GM21576 (cell line): ENCODE measurements at regions not wholly inside any gene's neighbourhood (a gene's known extent, or its start where the extent isn't known, plus 50 kb on each side); places are given as distances from the start of the nearest gene placed in this dataset.
"Not testable (repeated sequence)": the region's sequence is repeated elsewhere in the genome, so short reads cannot be mapped to it uniquely, and the experiment has no call there.

Experiments used
- ATAC-seq: cut with Tn5 transposase; IDR thresholded peaks from one replicate; pipeline ENCODE4 v1.9.1; 2021; ENCODE audit warnings: mild to moderate bottlenecking, moderate library complexity; ENCODE audit not compliant: unreplicated experiment

GRCh38 chr12:89845767-89846166 lies 137.1 kb upstream of the ATP2B1 start:
- ATAC-seq = no peak

DNA sequence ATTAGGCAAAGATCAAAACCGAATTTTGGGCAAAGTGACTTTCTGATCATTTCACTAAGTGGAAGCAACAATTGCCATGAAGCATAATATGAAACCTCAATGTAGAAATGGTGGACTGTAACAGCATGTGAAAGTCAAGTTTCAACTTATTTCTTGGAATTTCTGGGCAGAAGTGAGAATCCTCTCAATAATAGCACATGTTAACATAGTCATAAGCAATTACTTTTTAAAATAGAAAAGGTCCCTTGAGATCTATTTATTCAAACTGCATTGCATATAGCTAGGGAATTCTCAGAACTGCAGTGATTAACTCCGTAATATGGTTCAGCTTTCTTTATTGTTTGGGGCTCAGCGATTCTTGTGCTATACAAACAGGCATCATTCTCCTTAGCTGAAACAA lies 136.7 kb upstream of the ATP2B1 start:
- no peak for ATAC-seq

DNA sequence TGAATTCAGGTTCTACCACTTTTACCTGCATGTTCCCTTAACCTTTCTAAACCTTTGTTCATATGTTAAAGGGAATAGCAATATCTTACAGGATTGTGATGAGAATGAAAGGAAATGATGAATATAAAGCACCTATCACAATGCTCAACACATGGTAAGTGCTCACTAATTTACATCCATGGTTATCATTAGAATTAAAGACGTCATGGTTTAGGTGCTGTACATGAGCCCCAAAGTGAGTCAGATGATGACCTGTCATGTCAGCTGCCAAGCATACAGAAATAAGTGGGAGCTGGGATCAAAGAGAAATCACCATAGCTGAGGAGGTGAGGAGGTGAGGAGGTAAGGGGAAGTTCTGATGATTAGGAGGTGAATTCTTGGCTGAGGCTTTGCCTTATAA lies 135.9 kb upstream of the ATP2B1 start:
- no peak for ATAC-seq

DNA sequence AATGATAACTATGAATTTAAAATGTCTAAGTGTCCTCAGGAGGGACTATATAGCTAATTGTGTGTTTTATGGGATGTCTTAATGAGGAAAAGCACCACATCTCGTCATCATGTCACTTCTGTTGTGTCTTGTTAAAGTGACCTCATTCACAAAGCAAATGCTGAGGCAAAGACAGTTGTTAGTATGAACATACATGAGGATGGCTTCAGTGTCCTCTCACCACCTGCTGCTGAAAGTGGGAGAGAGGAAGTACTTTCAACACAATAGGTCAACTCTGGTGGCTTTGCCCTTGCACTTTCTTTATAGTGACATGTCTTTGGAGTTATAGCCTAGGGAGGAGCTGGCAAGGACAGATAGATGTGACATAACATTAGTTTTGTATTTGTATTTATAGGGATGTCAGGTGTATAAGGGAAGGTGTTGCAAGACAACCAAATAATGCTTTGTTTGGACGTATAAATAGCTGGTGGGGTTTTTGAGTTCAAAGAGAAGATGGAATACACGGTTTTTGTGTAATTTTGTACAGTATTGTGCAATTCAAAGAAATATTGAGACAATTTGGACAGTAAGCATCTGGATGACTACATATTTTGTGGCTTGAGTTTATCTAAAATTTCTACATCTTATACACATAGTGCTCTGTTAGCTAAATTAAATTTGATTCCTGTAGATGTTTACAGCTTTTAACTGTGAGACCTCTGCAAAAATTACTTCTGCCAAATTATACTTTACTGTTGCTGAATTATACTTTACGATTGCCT lies 131.7 kb upstream of the ATP2B1 start:
- ATAC-seq = no peak

DNA sequence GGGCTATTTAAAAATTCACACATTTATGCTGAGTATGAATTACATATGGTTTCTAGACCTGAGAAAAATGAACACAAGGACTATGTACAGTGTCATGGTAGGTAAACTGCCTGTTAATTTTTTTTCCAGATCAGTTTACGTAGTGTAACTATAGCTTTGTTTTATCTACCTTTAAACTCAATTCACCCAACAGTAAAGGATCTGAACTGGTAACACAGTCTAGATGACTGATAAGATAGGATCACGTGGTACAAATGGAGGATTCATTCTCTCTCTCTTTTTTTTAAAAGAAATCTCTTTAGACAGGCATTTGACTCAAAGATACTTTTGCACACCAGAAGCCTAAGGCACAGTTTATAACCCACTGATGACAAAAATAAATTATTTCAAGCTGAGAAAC lies 130.8 kb upstream of the ATP2B1 start:
- ATAC-seq = no peak

GRCh38 chr12:89838833-89839232 lies 130.2 kb upstream of the ATP2B1 start:
- ATAC-seq = no peak

GRCh38 chr12:89836026-89836425 lies 127.4 kb upstream of the ATP2B1 start:
- no peak for ATAC-seq

DNA sequence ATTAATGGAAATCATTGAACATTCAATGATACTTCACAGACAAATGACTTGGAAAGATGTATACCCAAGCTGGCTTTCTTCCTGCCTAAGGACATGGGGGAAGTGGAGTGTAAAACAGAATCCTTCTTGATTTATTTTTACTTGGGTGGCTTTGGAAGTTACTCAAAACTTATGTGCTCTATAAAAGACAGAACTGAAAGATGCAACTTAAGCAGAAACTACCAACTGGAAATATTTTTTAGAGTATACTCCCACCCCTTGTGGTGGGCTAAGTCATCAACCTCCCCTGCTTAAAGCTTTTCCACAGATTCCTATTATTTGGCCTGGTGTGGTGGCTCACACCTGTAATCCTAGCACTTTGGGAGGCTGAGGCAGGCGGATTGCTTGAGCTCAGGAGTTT lies 126.0 kb upstream of the ATP2B1 start:
- ATAC-seq = no peak

DNA sequence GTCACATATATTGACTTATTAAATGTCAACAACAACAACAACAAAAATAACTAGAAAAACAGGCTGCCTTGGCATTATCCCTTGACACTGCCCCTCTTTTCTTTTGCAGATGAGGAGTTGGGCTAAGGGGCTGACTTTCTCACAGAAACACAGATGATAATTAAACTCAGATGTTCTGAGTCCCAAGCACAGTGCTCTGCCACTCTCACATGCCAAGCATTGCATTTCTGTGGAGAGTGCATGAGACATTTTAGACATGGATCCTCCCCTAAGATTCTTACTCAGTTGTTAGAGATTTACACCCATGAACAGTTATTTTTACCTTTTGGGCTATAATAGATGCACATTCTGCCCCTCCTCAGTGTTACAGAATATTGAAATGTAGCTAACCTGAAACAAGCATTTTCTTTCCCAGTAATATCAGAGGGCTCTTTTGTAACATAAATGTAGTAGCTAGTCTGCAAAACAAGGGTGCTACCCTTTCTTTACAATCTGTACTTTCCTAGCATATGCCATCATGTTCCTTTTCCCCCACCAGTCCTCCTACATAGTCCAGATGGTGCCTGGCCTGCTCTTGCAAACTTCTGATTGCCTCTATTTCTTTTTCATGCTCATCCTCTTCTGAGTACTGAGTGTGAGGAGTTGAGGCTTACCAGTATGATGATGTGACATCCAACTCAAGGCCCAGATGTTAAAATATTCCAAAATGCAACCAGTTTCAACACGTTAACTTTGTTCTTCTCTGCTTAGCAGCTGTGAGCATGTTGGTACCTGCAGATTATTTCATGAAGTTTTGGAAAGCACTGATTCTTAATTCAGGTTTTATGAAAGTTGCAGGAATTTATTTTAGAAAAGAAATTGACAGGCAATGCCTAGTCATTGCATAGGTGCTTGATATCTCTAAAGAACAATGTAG lies 125.0 kb upstream of the ATP2B1 start:
- no peak for ATAC-seq

- ATAC-seq = no peak
These were observed 123.7 kb upstream of the ATP2B1 start for GRCh38 chr12:89832336-89832735.

- no peak for ATAC-seq
These were observed 122.9 kb upstream of the ATP2B1 start for GRCh38 chr12:89831310-89832095.

DNA sequence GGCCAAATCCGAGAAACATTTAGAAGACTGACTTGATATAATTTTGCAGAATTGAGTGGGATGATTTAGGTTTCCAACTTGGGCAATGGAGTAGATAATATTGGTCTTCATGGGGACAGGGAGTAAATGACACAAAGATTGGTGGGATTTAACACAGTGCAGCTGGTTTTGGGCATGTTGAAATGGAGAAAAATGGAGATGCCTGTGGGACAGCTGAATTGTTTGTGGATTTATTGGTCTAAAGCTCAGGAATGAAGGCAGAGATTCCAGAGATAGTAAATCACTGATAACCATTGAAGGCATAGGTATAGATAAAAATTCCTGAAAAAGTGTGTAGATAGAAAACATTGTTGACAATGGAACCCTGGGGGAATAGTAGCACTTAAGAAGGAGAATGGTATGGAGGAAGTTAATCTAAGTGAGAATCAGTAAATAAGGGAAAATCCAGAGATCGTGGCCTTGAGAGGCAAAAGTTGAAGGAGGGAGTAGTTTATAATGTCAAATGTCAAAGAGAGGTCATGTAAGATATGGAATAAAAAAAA lies 120.9 kb upstream of the ATP2B1 start:
- no peak for ATAC-seq

DNA sequence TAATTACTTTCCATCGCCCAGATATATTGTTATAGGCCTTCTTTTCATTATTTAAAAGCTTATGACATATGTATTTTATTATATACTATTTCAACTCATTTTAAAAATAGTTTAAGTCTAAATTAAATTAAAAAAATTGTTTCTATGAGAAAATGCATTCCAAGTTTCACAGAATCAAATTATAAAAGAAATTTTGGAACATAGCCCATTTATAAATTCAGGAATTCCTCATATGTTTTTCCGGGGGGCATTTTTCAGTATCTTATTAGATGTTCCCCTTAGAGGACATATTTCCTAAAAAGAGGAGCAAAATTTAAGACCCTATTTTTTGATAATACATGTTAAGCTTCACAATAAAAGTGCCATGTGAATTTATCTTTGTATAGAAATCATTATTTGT lies 119.9 kb upstream of the ATP2B1 start:
- ATAC-seq = no peak

DNA sequence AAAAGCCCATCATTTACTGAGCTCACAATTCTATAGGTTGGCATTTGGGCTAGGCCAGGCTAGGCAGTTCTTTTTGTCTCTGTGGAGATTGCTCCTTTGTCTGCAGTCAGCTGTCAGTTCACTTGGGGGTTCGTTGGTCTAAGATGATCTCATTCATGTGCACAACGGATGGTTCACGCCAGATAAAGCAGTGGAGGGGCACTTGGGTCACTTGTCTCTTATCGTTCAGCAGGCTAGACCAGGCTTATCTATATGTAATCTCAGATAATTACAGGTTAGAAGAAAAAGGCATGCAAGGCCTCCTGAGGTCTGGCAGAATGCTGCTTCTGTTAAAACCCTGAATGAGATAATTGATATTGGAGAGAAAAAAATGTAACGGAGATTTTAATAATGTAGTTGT lies 119.0 kb upstream of the ATP2B1 start:
- no peak for ATAC-seq

GRCh38 chr12:89826468-89826867 lies 117.8 kb upstream of the ATP2B1 start:
- no peak for ATAC-seq

DNA sequence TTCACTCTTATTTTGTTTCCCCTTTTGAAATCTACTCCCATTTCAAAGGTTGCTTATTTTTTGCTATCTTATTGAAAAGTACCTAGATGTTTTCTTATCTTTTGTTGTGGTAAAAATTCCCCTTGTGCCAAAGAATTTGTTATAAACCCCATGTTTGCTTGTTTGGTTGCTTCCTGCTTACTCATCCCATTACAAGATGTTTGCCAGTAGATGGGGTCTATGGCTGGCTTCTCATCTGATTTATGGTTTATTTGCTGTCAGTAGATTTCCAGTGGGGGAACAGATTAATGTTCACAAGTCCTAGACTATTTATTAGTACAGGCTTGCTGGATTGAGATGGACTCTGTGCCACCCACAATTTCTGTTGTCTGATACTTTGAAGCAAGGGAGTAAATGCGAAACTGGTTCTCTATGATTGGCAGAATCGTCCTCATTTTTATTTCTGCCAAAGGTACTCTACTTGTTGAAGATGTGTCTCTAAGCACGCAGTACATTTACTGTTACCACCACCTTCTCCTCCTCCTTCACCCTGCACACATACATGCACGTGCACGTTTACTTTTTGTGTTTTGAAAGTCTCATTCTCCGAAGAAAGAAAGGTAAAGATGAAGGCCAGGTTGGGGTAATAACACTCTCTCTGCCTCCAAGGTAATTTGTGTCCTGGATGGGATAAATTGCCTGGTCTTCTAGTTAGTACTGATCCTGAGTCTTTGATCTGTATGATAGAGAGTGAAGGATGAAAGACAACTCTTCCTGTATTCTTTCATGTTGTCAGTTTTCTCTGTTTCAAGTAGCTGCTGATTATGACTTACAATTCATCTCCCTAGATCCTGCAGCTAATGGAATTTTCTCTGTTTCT lies 117.2 kb upstream of the ATP2B1 start:
- no peak for ATAC-seq

- no peak for ATAC-seq
These were observed 116.2 kb upstream of the ATP2B1 start for GRCh38 chr12:89824822-89825221.

GRCh38 chr12:89822992-89823391 lies 114.4 kb upstream of the ATP2B1 start:
- ATAC-seq = not testable (repeated sequence)

DNA sequence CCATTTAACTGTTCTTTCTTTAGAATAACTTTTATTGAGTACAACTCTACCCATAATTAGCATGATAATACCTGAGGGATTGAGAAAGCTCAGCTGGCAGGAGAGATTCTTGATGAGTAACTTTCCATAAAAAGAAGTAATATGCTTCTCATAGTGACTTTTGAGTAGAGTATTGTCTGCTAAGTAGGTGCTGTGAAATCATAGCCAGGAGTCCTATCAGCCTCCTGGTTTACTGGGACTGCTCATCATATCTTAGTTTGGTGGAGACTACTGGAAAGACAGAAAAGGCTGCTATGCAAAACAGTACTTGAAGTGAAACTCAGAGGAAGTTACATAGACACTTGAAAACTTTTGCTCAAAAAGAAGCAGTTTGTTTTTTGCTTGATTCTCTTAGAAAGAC lies 113.3 kb upstream of the ATP2B1 start:
- ATAC-seq = peak; percentile 63
